HG03196 (cell line): ENCODE measurements at regions not wholly inside any gene's neighbourhood (a gene's known extent, or its start where the extent isn't known, plus 50 kb on each side); places are given as distances from the start of the nearest gene placed in this dataset.
"Not testable (repeated sequence)": the region's sequence is repeated elsewhere in the genome, so short reads cannot be mapped to it uniquely, and the experiment has no call there.

Experiments
- ATAC-seq: cut with Tn5 transposase; IDR thresholded peaks from one replicate; pipeline ENCODE4 v1.9.1; 2021; ENCODE audit not compliant: unreplicated experiment

DNA sequence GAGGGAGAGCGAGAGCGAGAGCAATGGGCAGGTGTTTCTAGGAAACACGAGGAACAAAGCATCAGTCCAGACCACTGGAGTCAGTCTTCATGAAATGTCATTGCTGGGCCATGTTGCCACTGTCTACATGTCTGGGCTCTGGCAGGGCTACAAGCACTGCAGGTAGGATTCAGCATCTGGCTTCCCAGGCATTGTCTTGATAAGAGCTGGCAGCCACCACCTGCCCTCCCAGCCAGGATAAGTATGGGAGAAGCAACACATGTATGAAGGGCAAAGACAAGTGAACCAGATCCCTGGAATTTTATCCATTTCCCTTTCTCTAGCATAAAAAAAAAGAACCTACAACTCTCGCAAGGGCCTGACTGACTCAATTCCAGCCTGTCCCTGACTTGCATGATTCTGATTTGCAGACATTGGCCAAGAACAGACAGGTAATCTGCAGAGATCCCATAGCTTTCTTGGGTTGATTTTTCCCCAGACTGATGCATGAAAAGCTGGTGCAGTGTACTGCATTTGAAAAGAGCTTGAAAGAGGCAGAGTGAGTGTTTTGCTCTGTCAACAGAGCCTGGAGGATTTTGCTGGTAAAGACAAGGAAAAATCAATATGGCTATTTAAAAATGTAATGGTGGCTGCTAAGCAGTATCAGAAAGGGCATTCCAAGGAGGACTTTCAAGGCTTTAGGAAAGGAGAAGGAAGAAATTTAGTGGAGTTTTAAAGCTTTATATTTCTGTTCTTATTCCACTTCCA lies 157.2 kb upstream of the MYRIP start:
- ATAC-seq = no peak

DNA sequence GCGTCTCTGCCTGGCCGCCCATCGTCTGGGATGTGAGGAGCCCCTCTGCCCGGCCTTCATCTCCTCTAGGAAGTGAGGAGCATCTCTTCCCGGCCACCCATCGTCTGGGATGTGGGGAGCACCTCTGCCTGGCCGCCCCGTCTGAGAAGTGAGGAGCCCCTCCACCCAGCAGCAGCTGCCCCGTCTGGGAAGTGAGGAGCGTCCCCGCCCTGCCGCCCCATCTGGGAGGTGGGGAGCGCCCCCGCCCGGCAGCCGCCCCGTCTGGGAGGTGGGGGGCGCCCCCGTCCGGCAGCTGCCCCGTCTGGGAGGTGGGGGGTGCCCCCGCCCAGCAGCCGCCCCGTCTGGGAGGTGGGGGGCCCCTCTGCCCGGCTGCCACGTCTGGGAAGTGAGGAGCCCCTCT lies 153.7 kb upstream of the MYRIP start:
- ATAC-seq = not testable (repeated sequence)

DNA sequence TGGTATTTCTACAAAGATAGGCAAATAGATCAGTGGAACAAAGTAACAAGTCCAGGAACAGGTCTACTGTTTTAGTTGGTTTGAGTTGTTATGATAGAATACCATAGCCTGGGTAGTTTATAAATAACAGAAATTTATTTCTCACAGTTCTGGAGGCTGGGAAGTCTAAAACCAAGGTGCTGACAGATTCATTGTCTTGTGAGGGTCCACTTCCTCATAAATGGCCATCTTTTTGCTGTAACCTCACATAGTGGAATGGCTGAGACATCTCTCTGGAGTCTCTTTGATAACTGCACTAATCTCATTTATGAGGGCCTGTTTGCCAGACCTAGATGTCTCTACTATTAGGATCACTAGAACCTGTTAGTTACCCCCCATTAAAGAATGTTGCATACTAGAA lies 152.3 kb upstream of the MYRIP start:
- ATAC-seq = no peak

DNA sequence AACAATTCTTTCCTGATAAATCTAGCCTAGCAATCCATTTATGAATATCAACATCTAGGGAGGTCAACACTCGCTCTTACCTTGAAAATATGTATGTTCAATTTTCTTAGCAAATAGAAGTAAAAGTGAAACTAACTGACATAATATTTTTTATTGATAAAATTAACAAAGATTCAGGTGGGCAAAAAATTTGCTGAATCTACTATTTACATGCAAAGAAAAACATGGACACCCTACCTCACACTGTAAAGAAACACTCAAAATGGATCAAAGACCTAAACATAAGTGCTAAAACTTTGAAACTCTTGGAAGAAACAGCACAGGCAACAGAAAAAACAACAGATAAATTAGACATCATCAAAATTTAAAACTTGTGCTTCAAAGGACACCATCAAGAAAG lies 151.6 kb upstream of the MYRIP start:
- ATAC-seq = no peak

DNA sequence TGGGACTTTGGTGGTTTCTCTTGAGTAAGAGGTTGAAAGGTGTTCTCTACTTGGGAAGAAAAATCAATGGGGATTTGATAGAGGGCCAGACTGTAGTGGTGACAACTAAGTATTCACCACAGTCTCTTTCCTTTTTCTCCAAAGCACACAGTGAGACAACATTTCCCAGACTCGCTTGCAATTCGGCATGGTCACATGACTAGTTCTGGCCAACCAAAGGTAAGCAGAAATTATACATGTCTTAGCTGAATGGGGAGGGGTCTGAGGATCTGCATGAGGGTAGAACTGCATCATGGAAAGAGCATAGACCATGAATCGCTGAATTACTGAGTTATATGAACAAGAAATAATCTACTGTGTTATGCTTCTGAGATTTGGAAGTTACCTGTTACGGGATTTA lies 144.5 kb upstream of the MYRIP start:
- ATAC-seq = no peak

DNA sequence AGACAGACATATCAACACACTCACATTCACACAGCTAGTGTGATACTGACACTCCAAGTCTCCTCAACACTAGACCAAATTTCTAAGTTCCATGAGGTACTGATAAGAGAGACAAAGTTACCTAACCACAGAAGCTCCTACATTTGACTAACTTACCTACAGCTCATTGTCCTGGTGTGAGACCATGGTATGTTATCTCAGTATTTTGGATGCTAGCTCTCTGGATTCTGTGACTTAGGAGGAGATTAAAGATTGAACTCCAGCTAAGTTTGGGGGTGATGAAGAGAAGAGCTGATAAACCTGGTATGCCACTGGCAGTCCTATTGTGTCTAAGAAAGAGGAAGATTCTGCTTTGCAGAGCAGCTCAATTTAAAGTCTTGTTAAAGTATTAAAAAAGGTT lies 144.0 kb upstream of the MYRIP start:
- ATAC-seq = no peak

DNA sequence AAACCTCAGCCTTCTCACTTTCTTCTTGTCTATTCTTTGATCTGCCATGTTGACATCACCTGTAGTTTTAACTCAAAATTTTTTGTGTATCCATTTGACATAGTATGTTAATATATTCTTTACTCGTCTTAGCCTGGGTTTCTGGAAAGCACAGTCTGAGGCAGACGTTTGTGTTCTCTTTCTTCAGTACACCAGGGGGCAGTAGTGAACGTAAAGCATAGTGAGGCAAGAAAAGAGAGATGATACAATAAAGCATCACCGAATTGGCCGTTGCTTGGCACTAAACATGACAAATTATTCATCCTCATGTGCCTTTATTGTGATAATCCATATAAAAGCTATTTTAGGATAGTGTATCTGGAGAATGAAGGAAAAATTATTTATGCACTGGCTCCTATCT lies 141.0 kb upstream of the MYRIP start:
- no peak for ATAC-seq

DNA sequence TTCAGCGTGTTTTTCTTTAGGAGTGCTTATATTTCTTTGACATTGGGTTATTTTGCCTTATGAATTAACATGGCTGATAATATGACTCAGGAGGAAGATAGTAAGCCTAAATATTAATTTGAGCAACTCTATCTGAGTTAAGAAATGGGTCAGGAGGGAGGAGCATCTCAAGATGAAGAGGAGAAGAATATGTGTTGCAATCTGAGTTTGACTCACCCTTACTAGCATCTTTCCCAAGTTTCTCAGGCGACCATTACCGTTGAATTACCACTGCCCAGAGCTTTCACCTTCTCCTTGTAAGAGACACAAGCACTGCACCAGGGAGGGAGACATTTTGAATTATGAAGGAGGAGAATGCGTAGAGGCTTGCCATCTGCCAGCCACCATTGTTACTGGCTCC lies 138.3 kb upstream of the MYRIP start:
- ATAC-seq = no peak

DNA sequence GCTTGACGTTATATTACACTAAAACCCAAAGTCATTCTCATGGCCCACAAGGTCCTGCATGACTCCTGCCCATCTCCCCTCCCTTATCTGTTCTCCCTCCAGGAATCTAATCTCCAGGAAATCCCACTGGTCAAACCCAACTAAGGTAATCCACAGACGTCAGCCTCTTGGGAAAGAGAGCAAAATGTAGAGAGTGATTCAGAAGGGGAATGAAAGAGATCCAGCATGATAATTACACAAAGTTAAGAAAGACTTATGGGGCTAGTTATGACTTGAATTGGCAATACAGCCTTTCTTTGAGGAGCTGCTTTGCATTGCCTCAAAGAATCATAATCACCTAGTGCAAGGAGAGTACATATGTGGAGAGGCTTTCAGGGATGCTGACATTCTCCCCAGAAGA lies 137.8 kb upstream of the MYRIP start:
- no peak for ATAC-seq

DNA sequence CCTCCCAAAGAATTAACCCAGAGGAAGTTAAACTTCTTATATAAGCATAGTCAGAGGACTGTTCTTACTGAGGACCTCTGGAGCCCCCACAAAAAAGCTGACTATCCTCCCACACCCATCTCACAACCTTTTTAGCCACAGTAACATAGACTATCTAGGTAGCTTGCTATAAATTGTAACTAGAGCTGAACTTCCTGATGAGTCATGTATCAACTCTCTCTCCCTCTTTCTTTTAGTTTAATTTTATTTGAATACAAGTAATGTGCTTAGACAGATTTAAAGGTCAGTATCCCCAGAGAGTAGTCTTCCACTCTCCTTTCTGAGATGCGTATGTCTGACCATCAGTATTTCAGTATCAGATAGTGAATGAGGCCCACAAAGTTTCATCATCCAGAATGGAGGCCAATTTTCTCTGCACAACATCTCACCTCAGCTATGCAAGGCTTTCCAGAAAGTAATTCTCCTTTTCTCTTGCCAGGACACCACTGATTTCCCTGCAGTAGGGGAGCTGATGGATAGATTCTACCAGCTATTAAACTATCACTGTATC lies 104.0 kb upstream of the MYRIP start:
- no peak for ATAC-seq

DNA sequence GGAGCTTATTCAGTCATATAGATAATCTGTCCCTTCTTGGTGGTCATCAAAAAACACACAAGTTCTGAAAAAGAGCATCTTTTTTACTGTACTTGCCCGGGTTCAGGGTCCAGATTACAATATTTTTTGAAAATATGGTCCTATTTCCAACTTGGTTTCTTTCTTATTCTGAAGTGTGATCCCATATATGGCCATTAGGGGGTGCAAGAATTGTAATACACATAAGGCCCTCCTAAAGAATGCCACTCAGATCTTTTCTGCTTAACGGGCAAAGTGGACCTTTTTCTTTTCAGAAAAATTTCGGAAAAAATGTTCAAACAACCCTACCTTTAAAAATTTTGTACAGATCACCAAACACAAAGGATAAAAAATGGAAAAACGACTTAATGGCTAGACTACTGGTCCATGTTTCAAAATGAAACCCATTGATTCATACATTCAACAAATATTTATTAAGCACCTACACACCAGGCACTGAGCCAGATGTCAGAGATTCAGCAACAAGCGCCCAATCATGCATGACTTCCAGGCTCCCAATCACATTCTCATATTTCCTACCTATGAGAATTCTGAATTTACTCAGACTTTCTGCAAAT lies 102.0 kb upstream of the MYRIP start:
- ATAC-seq = no peak

DNA sequence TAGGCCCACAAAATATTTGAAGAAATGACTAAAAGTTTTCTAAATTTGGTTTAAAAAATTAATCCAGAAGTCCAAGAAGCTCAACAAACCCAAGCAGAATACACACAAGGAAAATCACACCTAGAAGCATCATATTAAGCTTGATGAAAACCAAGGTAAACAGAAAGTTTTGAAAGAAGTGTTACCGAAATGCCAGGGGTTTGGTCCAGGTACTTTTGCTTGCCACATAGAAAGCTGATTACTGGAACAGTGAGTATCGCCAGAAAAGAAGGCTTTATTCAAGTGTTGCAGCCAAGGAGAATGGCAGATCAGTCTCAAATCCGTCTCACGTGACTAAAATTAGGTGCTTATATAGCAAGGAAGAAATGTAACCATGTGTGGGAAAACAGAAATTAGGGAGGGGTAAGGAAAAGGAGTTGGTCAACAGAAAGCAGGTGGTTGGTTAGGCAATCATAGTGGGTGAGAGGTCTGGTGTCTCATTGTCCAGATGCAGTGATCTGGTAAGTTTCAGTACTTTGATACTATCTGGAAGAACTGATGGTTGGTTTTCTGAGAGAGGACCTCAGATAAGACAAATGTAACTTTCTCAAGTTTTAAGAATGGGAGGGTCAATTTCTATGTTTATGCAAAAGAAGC lies 96.9 kb upstream of the MYRIP start:
- ATAC-seq = no peak

DNA sequence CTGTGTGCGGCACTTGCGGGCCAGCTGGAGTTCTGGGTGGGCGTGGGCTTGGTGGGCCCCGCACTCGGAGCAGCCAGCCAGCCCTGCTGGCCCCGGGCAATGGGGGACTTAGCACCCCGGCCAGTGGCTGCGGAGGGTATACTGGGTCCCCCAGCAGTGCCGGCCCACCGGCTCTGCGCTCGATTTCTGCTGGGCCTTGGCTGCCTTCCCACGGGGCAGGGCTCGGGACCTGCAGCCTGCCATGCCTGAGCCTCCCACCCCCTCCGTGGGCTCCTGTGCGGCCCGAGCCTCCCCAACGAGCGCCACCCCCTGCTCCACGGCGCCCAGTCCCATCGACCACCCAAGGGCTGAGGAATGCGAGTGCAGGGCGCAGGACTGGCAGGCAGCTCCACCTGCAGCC lies 96.1 kb upstream of the MYRIP start:
- ATAC-seq = not testable (repeated sequence)

DNA sequence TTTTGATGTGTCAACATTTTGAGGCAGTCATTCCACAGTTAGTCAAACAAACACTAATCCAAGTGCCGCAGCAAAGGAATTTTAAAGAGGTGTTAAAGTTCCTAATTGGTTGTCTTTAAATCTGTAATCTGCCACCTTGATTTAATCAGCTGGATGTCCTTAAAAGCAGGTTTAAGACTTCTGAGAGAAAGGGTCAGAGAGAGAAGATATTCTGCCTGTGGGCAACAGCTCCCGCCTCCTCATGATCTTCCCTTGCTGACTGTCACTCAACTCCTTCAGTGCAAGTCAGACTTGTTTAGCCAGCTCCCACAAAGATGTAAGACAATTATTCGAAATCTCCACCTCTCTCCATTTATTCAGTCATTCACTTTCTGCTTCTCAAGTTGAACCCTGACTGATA lies 92.6 kb upstream of the MYRIP start:
- no peak for ATAC-seq

DNA sequence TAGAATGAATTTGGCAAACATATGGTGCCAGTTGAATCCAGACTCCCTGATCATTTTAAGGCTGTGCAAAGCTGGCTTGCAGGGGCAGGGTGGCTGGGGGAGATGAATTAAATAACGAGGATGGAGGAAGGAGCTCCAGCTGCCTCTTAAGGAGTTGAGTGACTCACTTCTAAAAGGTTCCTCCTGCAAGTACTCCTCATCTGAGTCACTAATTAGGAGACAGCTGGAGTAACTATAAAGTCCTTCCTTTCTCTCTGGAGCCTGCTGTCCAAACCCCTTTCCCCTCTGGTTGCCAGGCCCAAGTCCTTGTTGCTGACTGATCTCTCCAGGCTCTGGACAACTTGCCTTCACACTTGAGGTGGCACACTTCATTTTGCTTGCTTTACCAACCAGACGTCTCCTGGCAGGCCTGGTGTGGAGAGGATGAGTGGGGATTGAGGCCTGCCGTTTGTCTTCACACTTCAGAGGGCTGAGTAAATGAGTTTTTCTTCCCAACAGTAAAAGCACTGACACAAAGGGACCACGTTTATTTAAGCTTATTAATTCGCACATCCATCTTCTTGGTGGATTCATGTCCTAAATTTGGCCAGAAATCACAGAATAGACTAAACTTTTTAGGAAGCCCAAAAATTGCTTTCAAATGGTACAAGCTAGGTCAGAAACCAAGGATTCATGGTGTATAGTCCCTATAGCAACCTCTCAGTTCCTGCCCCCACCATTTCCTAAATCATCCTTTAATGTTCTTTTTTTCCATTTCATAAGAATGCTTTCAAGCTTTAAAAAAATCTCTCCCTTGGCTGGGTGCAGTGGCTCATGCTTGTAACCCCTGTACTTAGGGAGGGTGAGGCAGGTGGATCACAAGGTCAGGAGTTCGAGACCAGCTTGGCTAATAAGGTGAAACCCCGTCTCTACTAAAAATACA lies 90.5 kb upstream of the MYRIP start:
- ATAC-seq = no peak

DNA sequence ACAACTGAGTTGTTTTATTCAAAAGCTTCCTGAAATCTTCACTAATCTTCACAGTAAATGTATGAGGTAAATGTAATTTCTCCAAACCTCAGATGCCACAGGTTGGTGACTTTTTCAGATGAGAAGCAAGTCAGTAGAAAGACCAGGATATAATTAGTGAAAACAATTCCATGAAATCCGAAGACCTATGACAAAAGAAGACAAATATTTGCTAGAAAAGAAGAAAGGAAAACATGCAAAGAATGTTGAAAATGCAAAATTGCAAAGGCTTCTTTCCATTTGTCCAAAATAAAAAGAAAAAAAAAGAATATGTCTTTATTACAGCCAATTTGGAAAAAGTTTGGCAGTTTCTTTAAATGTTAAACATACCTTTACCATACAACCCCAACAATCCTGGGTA lies 88.3 kb upstream of the MYRIP start:
- no peak for ATAC-seq

DNA sequence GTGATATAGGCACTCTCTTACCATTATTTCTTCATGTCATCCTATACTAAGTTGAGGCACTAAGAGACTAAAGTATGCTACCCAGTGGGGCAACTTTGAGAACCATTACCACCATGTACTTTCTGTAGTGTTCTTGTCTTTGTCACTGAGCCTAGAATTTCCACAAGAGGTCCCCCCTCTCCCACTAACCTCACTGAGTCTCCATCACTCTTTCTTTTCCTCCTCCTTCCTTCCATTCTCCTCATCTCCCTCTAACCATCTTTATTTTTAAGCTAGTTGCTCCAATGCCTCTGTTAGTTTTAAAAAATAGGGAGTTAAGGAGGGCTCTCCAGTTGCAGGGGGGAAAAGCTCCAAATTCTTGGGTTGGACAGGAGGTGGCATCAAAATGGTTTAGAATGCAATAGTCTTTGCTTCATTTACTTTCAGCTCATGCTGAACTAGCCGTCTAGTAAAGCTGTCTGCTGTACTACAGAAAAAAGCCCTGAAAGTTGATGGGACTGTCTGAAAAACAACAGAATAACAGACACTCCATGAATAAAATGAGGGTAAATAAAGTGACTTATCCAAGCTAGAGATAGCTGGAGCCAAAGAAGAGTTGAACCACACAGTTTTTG lies 85.1 kb upstream of the MYRIP start:
- ATAC-seq = no peak

DNA sequence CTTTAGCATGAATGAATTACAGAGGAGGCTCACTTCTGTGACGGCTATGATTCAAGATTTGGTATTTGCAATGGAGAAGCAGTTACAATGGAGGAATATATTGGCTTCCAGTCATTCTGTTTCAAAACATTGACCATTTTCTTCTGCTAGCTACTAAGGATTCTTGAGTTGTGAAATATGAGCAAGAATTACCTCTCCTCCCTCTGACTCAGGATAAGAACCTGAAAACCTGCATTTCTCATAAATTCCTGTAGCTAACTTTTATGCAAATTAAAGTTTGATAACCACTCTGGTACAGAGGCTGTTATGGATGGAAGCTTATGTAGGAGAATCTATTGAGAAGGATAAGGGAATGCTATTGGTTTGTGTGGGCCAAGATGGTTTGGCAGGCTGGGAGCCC lies 84.1 kb upstream of the MYRIP start:
- ATAC-seq = no peak

DNA sequence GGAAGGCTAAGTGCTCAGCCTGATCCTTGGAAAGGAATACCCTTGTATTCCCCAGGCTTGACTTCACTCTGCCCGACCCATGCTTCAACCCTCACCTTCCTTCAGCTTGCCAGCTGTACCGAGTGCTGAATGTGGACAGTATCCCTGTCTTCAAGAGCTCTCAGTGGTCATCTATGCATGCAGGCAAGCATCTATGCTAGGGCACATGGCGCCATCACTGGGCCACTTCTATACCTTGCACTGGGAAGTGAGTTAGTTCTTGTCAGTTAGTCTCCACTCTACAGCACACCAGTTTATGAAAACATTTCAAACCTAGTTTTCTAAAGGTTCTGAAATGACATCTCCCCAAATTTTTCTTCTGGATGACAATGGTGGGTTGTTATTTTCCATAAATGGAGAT lies 82.0 kb upstream of the MYRIP start:
- no peak for ATAC-seq

DNA sequence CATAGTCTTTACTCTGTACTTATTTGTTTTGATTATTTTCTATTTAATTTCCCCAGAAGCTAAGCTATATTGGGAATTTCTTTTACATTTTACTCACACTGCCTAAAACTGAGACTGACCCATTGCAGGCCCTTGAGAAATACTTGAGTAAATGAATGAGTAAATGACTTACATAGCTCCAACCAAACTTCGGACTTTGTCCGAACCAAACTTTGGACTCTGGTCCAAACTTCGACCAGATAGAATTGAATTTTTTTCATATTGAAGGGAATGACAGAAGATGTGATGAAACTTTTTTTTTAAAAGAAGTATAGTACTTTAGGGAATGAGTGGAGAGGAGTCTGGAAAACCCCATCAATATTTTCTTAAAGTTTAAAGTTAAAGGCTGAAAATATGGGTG lies 75.6 kb upstream of the MYRIP start:
- ATAC-seq = no peak

DNA sequence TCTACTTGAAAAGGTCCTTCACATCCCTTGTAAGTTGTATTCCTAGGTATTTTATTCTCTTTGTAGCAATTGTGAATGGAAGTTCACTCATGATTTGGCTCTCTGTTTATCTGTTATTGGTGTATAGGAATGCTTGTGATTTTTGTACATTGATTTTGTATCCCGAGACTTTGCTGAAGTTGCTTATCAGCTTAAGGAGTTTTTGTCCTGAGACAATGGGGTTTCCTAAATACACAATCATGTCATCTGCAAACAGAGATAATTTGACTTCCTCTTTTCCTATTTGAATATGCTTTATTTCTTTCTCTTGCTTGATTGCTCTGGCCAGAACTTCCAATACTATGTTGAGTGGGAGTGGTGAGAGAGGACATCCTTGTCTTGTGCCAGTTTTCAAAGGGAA lies 69.8 kb upstream of the MYRIP start:
- ATAC-seq = not testable (repeated sequence)
